ENCODE measurements at regions not wholly inside any gene's neighbourhood (a gene's known extent, or its start where the extent isn't known, plus 50 kb on each side); places are given as distances from the start of the nearest gene placed in this dataset.

DNA sequence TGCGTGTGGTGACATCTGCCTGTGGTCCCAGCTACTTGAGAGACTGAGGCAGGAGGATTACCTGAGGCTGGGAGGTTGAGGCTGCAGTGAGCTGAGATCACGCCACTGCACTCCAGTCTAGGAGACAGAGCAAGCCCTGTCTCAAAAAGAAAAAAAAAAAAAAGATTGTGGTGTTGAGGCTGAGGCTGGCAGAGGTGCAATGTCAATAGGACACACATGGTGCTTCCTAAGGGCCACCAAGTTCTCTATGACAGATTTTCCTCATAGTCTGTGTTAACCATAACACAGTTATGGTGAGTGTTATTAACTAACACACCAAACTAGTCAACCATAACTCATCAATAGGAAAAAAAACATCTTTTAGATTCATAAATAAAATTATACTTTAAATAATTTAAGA lies 494.4 kb downstream of the TMX3 start:
- Mint-ChIP-seq H3K36me3 (ENCODE audit: low read depth, unreplicated experiment) (no peaks in the 10 kb centered on the region), H3K9me3 (ENCODE audit: unreplicated experiment) (no peaks in the 10 kb centered on the region), H3K27ac (ENCODE audit: unreplicated experiment) (no peak overlapping the region), H3K27me3 (ENCODE audit: unreplicated experiment) (no peaks in the 10 kb centered on the region), H3K4me3 (ENCODE audit: unreplicated experiment) (no peak overlapping the region), H3K4me1 (ENCODE audit: unreplicated experiment) (no peaks in the 10 kb centered on the region)
- DNase-seq (ENCODE audit: low spot score), result no peak
- TF ChIP-seq, protein P1, sequence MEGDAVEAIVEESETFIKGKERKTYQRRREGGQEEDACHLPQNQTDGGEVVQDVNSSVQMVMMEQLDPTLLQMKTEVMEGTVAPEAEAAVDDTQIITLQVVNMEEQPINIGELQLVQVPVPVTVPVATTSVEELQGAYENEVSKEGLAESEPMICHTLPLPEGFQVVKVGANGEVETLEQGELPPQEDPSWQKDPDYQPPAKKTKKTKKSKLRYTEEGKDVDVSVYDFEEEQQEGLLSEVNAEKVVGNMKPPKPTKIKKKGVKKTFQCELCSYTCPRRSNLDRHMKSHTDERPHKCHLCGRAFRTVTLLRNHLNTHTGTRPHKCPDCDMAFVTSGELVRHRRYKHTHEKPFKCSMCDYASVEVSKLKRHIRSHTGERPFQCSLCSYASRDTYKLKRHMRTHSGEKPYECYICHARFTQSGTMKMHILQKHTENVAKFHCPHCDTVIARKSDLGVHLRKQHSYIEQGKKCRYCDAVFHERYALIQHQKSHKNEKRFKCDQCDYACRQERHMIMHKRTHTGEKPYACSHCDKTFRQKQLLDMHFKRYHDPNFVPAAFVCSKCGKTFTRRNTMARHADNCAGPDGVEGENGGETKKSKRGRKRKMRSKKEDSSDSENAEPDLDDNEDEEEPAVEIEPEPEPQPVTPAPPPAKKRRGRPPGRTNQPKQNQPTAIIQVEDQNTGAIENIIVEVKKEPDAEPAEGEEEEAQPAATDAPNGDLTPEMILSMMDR (IDR thresholded peaks at IDR 0.05; ENCODE audit: unreplicated experiment), result no peak

DNA sequence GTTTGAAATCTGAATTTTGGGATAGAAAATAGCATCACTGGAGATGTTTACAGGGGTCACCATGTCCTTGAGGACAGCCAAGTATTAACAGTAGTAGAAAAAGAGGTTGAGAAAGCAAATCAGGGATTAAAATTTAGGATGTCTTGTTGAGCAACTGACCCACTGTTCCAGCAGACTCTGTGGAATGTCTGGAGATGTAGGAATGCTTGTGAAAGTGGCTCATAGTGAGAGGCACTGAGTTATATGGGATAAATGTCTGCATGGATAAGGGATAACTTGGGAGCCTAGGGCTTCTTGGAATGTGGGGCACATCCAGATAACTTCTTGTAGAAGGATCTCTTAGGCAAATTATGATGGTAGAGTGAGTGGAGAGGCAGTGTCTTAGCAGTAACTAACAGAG lies 495.0 kb downstream of the TMX3 start:
- TF ChIP-seq, protein P1 (IDR thresholded peaks at IDR 0.05; ENCODE audit: unreplicated experiment), result no peak
- no peaks in the 10 kb centered on the region for H3K36me3 Mint-ChIP-seq (ENCODE audit: low read depth, unreplicated experiment)
- H3K9me3 Mint-ChIP-seq (ENCODE audit: unreplicated experiment), result no peaks in the 10 kb centered on the region
- no peak overlapping the region for H3K27ac Mint-ChIP-seq (ENCODE audit: unreplicated experiment)
- H3K4me3 Mint-ChIP-seq (ENCODE audit: unreplicated experiment), result no peak overlapping the region
- no peaks in the 10 kb centered on the region for H3K4me1 Mint-ChIP-seq (ENCODE audit: unreplicated experiment)
- no peak for DNase-seq (ENCODE audit: low spot score)
- no peaks in the 10 kb centered on the region for H3K27me3 Mint-ChIP-seq (ENCODE audit: unreplicated experiment)

DNA sequence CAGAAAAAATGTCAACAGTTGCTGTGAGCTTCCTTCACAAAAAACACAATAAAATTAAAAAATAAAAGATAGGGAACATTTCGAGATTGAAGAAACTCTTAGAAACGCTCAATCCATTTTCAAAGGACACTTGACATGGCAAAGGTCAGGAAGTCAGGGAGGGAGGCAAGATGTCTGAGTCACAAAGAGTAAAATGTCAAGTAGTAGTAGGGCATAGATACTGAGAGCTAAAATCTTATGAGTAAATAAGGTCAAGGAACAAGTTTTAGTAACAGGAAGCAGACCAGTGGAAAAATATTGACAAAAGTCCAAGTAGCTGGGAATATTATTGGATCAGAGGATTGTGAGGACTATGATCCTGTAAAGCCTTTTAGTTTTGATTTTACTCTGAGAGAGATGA lies 495.6 kb downstream of the TMX3 start:
- TF ChIP-seq, protein P1 (IDR thresholded peaks at IDR 0.05; ENCODE audit: unreplicated experiment), result no peak
- no peak for DNase-seq (ENCODE audit: low spot score)
- H3K36me3 Mint-ChIP-seq (ENCODE audit: low read depth, unreplicated experiment), result no peaks in the 10 kb centered on the region
- H3K27ac Mint-ChIP-seq (ENCODE audit: unreplicated experiment), result no peak overlapping the region
- no peak overlapping the region for H3K4me3 Mint-ChIP-seq (ENCODE audit: unreplicated experiment)
- no peaks in the 10 kb centered on the region for H3K27me3 Mint-ChIP-seq (ENCODE audit: unreplicated experiment)
- no peaks in the 10 kb centered on the region for H3K4me1 Mint-ChIP-seq (ENCODE audit: unreplicated experiment)
- no peaks in the 10 kb centered on the region for H3K9me3 Mint-ChIP-seq (ENCODE audit: unreplicated experiment)

DNA sequence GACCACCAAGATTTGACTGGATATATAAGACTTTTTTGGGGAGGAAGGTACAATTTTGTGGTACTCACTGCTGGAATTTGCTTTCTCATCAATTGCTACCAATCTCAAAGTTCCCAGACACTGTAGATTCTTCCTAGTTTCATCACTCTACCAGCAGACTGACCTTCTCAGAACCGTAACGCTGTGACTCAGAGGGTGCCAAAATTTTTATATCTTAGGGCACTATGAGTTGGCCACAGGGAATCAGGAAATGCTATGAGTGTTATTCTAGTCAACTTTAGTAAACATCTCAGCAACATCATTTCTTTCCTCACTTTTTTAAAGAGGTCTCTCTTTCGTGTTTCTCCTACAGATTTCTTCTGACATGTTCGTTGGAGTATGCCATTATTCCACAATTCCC lies 499.0 kb downstream of the TMX3 start:
- Mint-ChIP-seq H3K9me3 (ENCODE audit: unreplicated experiment) (no peaks in the 10 kb centered on the region), H3K4me3 (ENCODE audit: unreplicated experiment) (no peak overlapping the region), H3K27ac (ENCODE audit: unreplicated experiment) (no peak overlapping the region), H3K4me1 (ENCODE audit: unreplicated experiment) (no peaks in the 10 kb centered on the region), H3K36me3 (ENCODE audit: low read depth, unreplicated experiment) (no peaks in the 10 kb centered on the region), H3K27me3 (ENCODE audit: unreplicated experiment) (no peaks in the 10 kb centered on the region)
- TF ChIP-seq, protein P1 (IDR thresholded peaks at IDR 0.05; ENCODE audit: unreplicated experiment), result no peak
- DNase-seq (ENCODE audit: low spot score), result no peak

DNA sequence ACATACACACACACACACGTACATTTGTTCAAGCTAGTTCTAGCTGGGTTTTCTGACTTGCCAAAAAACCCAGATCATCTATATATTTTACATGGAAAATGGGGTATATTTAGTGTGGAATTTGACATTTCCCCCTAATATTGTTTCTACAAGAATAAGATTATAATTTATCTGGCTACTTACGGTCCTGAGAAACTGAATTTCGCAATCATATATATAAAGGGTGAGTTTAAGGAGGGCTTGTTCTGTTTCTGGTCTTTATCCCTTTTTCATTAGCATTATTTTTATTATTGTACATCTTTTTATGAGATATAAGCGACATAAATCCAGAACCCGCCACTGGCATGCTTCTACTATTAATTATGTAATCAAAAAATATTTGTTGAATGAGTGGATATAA lies 528.9 kb downstream of the TMX3 start:
- no peak overlapping the region for H3K27ac Mint-ChIP-seq (ENCODE audit: unreplicated experiment)

More for the DNA sequence above, 528.9 kb downstream of the TMX3 start:
- H3K9me3 Mint-ChIP-seq (ENCODE audit: unreplicated experiment), result no peaks in the 10 kb centered on the region
- H3K27me3 Mint-ChIP-seq (ENCODE audit: unreplicated experiment), result no peaks in the 10 kb centered on the region
- no peaks in the 10 kb centered on the region for H3K4me1 Mint-ChIP-seq (ENCODE audit: unreplicated experiment)
- H3K4me3 Mint-ChIP-seq (ENCODE audit: unreplicated experiment), result no peak overlapping the region
- TF ChIP-seq, protein P1 (IDR thresholded peaks at IDR 0.05; ENCODE audit: unreplicated experiment), result no peak
- no peak for DNase-seq (ENCODE audit: low spot score)
- H3K36me3 Mint-ChIP-seq (ENCODE audit: low read depth, unreplicated experiment), result no peaks in the 10 kb centered on the region
